ENCODE measurements at regions not wholly inside any gene's neighbourhood (a gene's known extent, or its start where the extent isn't known, plus 50 kb on each side); places are given as distances from the start of the nearest gene placed in this dataset.

DNA sequence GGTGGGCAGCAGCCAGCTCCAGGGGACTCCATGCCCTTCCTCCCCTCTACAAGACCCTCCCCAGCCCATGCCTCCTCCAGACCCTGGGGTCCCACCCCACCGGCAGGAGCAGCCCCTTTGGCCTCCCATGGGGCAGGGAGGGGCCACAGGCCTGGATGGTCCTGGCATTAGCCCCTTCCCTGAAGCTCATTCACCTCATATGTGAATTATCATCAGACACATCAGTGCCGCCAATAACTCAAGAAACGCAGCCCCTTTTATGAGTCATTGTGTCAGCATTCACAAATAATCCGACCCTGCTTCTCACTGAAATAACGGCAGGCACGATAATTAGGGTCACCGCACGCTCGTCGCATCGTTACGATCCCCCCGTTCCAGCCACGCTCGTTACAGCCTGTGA lies 124.2 kb downstream of the BRD1 start:
- peaks cover 34% of the 10 kb centered on the region for H3K27me3 ChIP-seq (ENCODE audit: low read length)
- H3K79me2 ChIP-seq (ENCODE audit: low read length), result no peaks in the 10 kb centered on the region
- ATAC-seq, result no peak
- ChIA-PET POLR2A (ENCODE audit: unreplicated experiment) (no interaction called here), CTCF (no interaction called here)
- H4K20me1 ChIP-seq (ENCODE audit: low read length), result no peaks in the 10 kb centered on the region
- H3K9me2 ChIP-seq (replicated peaks; ENCODE audit: low read length), result no peaks in the 10 kb centered on the region
- no peak overlapping the region for H3K4me3 ChIP-seq (ENCODE audit: low read length)
- H2AFZ ChIP-seq (ENCODE audit: low read length), result no peak overlapping the region
- no peaks in the 10 kb centered on the region for H3K9me3 ChIP-seq (ENCODE audit: low read length)
- no peak for DNase-seq
- H3K36me3 ChIP-seq (ENCODE audit: low read depth, low read length), result no peaks in the 10 kb centered on the region
- no peaks in the 10 kb centered on the region for H3K4me1 ChIP-seq (ENCODE audit: insufficient read depth, low read length)
- no peak overlapping the region for H3K27ac ChIP-seq (ENCODE audit: low read length)
- TF ChIP-seq, protein P1, sequence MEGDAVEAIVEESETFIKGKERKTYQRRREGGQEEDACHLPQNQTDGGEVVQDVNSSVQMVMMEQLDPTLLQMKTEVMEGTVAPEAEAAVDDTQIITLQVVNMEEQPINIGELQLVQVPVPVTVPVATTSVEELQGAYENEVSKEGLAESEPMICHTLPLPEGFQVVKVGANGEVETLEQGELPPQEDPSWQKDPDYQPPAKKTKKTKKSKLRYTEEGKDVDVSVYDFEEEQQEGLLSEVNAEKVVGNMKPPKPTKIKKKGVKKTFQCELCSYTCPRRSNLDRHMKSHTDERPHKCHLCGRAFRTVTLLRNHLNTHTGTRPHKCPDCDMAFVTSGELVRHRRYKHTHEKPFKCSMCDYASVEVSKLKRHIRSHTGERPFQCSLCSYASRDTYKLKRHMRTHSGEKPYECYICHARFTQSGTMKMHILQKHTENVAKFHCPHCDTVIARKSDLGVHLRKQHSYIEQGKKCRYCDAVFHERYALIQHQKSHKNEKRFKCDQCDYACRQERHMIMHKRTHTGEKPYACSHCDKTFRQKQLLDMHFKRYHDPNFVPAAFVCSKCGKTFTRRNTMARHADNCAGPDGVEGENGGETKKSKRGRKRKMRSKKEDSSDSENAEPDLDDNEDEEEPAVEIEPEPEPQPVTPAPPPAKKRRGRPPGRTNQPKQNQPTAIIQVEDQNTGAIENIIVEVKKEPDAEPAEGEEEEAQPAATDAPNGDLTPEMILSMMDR (conservative IDR thresholded peaks at IDR 0.05; ENCODE audit: low read depth, low read length), result no peak
- TF ChIP-seq EZH2phosphoT487 (IDR thresholded peaks at IDR 0.05; ENCODE audit: borderline replicate concordance, low read length), result no peak
- TF ChIP-seq EZH2 (IDR thresholded peaks at IDR 0.05; ENCODE audit: low read length, unreplicated experiment), result no peak
- no peak overlapping the region for H3K9ac ChIP-seq (ENCODE audit: low read length)
- H3K4me2 ChIP-seq (ENCODE audit: low read length), result no peak overlapping the region
- no TSS peak for BruUV-seq (replicated peaks)
- intact Hi-C loops (cut with micrococcal nuclease), result no loop called here
- H3F3A ChIP-seq (ENCODE audit: low read length, unreplicated experiment), result no peaks in the 10 kb centered on the region

DNA sequence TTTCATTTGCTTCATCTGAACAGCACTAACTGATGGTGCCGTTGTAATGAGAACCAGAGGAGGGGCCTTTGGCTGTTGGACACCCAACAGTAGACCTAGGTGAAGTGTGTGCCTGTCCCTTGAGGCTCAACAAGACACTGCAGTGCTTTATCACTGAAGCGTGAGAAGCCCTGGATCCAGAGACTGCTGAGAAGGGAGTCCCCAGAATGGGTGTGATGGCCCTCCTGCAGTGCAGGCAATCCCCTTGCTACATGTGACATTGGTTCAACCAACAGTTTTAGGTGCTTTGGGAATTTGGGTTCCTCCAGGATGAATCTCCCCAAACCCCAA lies 125.6 kb downstream of the BRD1 start:
- Histone ChIP-seq H3K79me2 (ENCODE audit: low read length) (no peaks in the 10 kb centered on the region), H3F3A (ENCODE audit: low read length, unreplicated experiment) (no peaks in the 10 kb centered on the region), H3K4me1 (ENCODE audit: insufficient read depth, low read length) (no peaks in the 10 kb centered on the region), H4K20me1 (ENCODE audit: low read length) (no peaks in the 10 kb centered on the region), H3K4me2 (ENCODE audit: low read length) (no peak overlapping the region), H3K27ac (ENCODE audit: low read length) (no peak overlapping the region), H3K9ac (ENCODE audit: low read length) (no peak overlapping the region), H3K4me3 (ENCODE audit: low read length) (no peak overlapping the region), H3K27me3 (ENCODE audit: low read length) (peaks cover 47% of the 10 kb centered on the region), H2AFZ (ENCODE audit: low read length) (no peak overlapping the region), H3K9me3 (ENCODE audit: low read length) (no peaks in the 10 kb centered on the region), H3K36me3 (ENCODE audit: low read depth, low read length) (no peaks in the 10 kb centered on the region), H3K9me2 (replicated peaks; ENCODE audit: low read length) (no peaks in the 10 kb centered on the region)
- intact Hi-C loops (cut with micrococcal nuclease), result no loop called here
- no peak for ATAC-seq
- no peak for DNase-seq
- no TSS peak for BruUV-seq (replicated peaks)
- ChIA-PET POLR2A (ENCODE audit: unreplicated experiment) (no interaction called here), CTCF (no interaction called here)
- TF ChIP-seq EZH2 (IDR thresholded peaks at IDR 0.05; ENCODE audit: low read length, unreplicated experiment), result no peak
- TF ChIP-seq, protein P1 (conservative IDR thresholded peaks at IDR 0.05; ENCODE audit: low read depth, low read length), result no peak; the same call in 1 of the 2 replicates

DNA sequence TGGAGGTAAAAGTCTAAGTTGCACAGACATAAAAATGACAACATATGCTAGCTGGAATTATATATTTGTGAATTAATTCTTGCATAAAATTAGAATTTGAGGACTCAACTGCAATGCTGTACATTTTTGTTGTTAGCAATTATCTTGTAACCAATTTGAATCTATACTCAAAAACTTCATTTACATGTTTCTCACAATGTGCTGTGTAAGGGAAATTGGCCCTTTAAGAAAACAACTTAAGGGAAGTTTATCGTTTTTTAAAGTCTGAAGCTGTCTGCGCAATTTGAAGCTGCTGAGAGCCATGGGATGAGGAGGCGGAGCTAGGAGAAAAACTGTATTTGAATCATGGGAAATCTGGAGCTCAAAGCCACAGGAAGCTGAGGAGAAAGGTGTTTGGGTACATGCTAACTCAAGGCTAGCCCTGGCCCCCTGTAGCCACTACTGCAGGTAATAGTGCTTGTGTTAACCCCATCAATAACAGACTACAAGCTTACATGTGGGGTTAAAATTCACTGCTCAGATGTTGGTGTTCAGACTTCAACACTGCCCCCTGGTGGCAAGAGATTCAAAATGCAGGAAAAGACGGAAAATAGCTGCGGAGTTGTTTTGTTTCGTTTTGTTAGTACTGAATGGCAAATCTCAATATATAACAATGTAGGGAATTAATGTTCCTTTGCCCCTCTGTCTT lies 126.1 kb downstream of the BRD1 start:
- intact Hi-C loops (cut with micrococcal nuclease), result no loop called here
- no peak overlapping the region for H2AFZ ChIP-seq (ENCODE audit: low read length)
- H3K79me2 ChIP-seq (ENCODE audit: low read length), result no peaks in the 10 kb centered on the region
- peaks cover 49% of the 10 kb centered on the region for H3K27me3 ChIP-seq (ENCODE audit: low read length)
- no peak overlapping the region for H3K4me3 ChIP-seq (ENCODE audit: low read length)
- no peaks in the 10 kb centered on the region for H3K36me3 ChIP-seq (ENCODE audit: low read depth, low read length)
- H3F3A ChIP-seq (ENCODE audit: low read length, unreplicated experiment), result no peaks in the 10 kb centered on the region
- no peak overlapping the region for H3K4me2 ChIP-seq (ENCODE audit: low read length)
- no peaks in the 10 kb centered on the region for H3K4me1 ChIP-seq (ENCODE audit: insufficient read depth, low read length)
- H3K27ac ChIP-seq (ENCODE audit: low read length), result no peak overlapping the region
- no peaks in the 10 kb centered on the region for H3K9me3 ChIP-seq (ENCODE audit: low read length)
- DNase-seq (peak; percentile 5), ATAC-seq (no peak)
- no TSS peak for BruUV-seq (replicated peaks)
- ChIA-PET POLR2A (ENCODE audit: unreplicated experiment) (interaction anchor here (0.6 kb wide), 1 partner anchor 46 kb away, joined by 11 read pairs; no protein-coding TSS in a partner anchor), CTCF (no interaction called here)
- H3K9ac ChIP-seq (ENCODE audit: low read length), result no peak overlapping the region
- no peaks in the 10 kb centered on the region for H3K9me2 ChIP-seq (replicated peaks; ENCODE audit: low read length)
- TF ChIP-seq, protein P1 (conservative IDR thresholded peaks at IDR 0.05; ENCODE audit: low read depth, low read length), result peak; percentile 67
- TF ChIP-seq EZH2 (IDR thresholded peaks at IDR 0.05; ENCODE audit: low read length, unreplicated experiment), result no peak
- no peaks in the 10 kb centered on the region for H4K20me1 ChIP-seq (ENCODE audit: low read length)

Measured in PC-3 (cell line).